ENCODE measurements at regions not wholly inside any gene's neighbourhood (a gene's known extent, or its start where the extent isn't known, plus 50 kb on each side); places are given as distances from the start of the nearest gene placed in this dataset.

DNA sequence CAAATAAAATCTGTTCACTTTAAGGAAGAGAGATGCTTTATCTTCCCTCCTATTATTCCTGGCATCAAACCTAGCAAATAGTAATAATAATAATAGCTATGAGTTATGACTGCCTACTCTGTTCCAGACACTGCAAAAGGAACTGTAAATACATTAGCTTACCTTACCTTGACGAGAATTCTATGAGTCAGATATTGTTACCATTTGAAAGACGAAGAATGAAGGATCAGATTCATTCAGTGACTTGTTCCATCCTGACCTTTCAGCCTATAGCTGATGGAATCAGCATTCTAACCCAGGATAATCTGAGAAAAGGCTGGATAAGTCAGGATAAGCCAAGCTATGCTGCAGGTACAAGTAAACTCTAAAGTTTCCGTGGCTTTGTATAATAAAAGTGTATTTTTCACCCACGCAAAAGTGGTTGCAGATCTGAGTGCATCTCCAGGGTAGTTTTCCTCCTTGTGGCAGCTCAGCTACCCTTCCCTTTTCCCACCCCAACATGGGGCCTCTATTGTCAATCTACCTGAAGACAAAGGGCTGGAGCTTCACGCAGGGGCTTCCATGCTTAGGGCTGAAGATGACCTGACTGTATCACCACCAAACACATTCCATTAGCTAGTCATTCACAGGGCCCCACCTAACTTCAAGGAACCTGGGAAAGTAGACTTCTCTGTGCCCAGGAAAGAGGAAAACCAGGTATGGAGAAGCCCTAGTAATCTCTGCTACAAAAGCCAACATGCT lies 57.2 kb upstream of the CCND2 start:
- Histone ChIP-seq H3K36me3 (replicated peaks in 1 of 2) (no peaks in the 10 kb centered on the region), H3K9me3 (replicated peaks in 1 of 3) (no peaks in the 10 kb centered on the region), H3K4me1 (replicated peaks in 1 of 2) (no peaks in the 10 kb centered on the region), H3K27ac (no peak overlapping the region), H3K4me3 (no peak overlapping the region), H3K27me3 (no peaks in the 10 kb centered on the region)
- WGBS, 4 donors: 69 to 79% (median 77%) methylated on average over 4 to 5 of the region's 5 CpGs
- intact Hi-C loops (cut with DNase I): no loop called here
- TF ChIP-seq POLR2A (IDR thresholded peaks at IDR 0.05): no peak
- TF ChIP-seq, protein P1, sequence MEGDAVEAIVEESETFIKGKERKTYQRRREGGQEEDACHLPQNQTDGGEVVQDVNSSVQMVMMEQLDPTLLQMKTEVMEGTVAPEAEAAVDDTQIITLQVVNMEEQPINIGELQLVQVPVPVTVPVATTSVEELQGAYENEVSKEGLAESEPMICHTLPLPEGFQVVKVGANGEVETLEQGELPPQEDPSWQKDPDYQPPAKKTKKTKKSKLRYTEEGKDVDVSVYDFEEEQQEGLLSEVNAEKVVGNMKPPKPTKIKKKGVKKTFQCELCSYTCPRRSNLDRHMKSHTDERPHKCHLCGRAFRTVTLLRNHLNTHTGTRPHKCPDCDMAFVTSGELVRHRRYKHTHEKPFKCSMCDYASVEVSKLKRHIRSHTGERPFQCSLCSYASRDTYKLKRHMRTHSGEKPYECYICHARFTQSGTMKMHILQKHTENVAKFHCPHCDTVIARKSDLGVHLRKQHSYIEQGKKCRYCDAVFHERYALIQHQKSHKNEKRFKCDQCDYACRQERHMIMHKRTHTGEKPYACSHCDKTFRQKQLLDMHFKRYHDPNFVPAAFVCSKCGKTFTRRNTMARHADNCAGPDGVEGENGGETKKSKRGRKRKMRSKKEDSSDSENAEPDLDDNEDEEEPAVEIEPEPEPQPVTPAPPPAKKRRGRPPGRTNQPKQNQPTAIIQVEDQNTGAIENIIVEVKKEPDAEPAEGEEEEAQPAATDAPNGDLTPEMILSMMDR (IDR thresholded peaks at IDR 0.05): no peak
- peak in 1 of 7 donors; percentile 0 for DNase-seq

DNA sequence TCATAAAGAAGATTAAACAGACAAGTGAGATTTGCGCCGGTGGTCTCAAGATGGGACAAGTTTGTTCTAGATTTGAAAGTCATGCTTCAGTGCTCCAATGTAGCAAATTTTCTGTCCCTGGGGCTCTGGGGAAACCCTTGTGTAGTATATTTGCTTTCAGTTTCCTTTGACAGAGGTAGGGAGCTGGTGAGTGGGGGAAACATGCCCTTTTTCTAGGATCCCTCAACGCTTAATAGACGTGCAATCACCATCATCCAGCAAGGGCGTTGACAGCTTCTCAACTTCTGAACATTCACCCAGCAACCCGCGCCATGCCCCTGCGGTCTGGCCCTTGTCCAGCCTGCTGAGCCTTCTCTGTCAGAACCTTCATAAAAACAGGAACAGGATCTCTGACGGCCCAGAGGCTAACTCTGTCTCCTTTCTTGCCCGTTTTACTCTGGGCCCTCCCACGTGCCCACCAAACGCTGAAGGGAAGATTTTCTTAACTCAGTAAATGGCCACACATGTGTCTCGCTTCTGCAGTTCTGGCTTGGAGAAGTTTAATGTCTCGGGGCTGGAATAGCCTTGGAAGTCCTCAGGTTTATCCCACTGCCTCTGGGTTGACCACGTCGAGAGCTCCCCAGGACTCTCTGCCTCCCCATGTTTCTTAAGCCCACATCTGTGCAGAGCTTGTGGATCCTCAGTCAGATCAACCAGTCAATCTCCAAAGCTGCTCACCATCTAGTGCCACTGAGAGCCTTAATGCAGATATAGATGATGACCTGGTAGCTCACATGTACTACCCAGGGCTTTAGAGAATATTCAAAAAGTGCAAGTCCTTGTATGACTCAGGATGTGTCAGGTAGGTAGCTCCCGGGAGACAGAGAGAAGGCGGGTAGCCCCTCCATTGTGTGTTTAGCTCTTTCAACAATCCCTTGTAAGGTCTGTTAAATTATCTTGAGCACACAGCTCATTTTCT lies 58.1 kb upstream of the CCND2 start:
- DNase-seq: peak; percentile 33 to 76 (median 62)
- H3K27ac ChIP-seq: no peak overlapping the region
- H3K4me1 ChIP-seq (replicated peaks in 1 of 2): no peaks in the 10 kb centered on the region
- no peak overlapping the region for H3K4me3 ChIP-seq
- WGBS, 4 donors: 55 to 63% (median 60%) methylated on average over 18 of the region's 18 CpGs
- intact Hi-C loops (cut with DNase I): no loop called here
- H3K36me3 ChIP-seq (replicated peaks in 1 of 2): no peaks in the 10 kb centered on the region
- no peak for TF ChIP-seq POLR2A (IDR thresholded peaks at IDR 0.05)
- TF ChIP-seq, protein P1 (IDR thresholded peaks at IDR 0.05): no peak
- H3K27me3 ChIP-seq: no peaks in the 10 kb centered on the region
- no peaks in the 10 kb centered on the region for H3K9me3 ChIP-seq (replicated peaks in 1 of 3)

DNA sequence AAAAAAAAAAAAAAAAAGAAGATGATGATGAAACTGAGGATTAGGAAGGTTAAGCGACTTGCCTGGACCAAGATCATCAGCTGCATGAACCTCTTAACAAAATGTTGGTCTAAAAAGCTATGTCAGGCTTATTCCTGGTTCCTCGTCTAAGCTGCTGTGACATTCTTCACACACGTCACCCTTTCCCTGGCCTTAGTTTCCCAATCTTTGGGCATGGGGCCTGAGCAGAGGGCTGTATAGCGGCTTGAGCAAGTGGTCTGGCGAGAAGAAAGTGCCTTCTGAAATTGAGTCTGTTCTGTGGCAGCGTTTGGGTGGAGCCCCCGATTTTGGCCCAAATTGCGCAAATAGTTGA lies 58.7 kb upstream of the CCND2 start:
- Histone ChIP-seq H3K9me3 (replicated peaks in 1 of 3) (no peaks in the 10 kb centered on the region), H3K27me3 (no peaks in the 10 kb centered on the region), H3K4me3 (no peak overlapping the region), H3K27ac (no peak overlapping the region), H3K4me1 (replicated peaks in 1 of 2) (no peaks in the 10 kb centered on the region), H3K36me3 (replicated peaks in 1 of 2) (no peaks in the 10 kb centered on the region)
- DNase-seq: no peak
- WGBS, 4 donors: 73 to 87% (median 78%) methylated on average over 8 of the region's 8 CpGs
- intact Hi-C loops (cut with DNase I): no loop called here
- TF ChIP-seq, protein P1 (IDR thresholded peaks at IDR 0.05): no peak
- TF ChIP-seq POLR2A (IDR thresholded peaks at IDR 0.05): no peak

DNA sequence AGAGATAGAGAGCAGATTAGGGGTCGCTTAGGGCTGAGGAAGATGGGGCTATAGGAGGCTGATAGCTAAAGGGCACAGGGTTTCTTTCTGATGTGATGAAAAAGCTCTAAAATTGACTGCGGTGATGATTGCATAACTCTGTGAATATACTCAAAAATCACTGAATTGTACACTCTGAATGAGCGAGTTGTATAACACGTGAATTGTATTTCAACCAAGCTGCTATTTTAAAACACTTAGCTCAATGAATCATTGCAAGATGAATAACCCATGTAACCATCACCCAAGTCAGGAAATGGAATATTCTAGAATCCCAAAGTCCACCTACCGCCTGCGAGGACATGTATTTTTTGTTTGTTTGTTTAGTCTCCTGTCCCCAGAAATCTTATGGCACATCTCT lies 60.1 kb upstream of the CCND2 start:
- no peak overlapping the region for H3K4me3 ChIP-seq
- TF ChIP-seq POLR2A (IDR thresholded peaks at IDR 0.05): no peak
- TF ChIP-seq, protein P1 (IDR thresholded peaks at IDR 0.05): no peak
- 87 to 89% (median 88%) methylated on average over 6 of the region's 6 CpGs for WGBS, 4 donors

More for the DNA sequence above, 60.1 kb upstream of the CCND2 start:
- Histone ChIP-seq H3K4me1 (replicated peaks in 1 of 2) (no peaks in the 10 kb centered on the region), H3K9me3 (replicated peaks in 1 of 3) (no peaks in the 10 kb centered on the region), H3K27ac (no peak overlapping the region), H3K27me3 (no peaks in the 10 kb centered on the region), H3K36me3 (replicated peaks in 1 of 2) (no peaks in the 10 kb centered on the region)
- intact Hi-C loops (cut with DNase I): no loop called here
- DNase-seq: no peak
